GM12872 (cell line): ENCODE measurements at regions not wholly inside any gene's neighbourhood (a gene's known extent, or its start where the extent isn't known, plus 50 kb on each side); places are given as distances from the start of the nearest gene placed in this dataset.

Experiments
- CTCF ChIP-seq: IDR thresholded peaks from 3 replicates; pipeline ENCODE4 v1.5.1; 2011; ENCODE audit warnings: low read depth, mild to moderate bottlenecking, low read length, moderate library complexity; ENCODE audit not compliant: insufficient read depth

- TF ChIP-seq CTCF, result no peak
Observed at GRCh38 chr11:88015170-88015569, 160.1 kb downstream of the RAB38 start.

- no peak for TF ChIP-seq CTCF
Observed at GRCh38 chr11:88013508-88014065, 161.7 kb downstream of the RAB38 start.

GRCh38 chr11:88012456-88012855 is 162.8 kb downstream of the RAB38 start:
- TF ChIP-seq CTCF, result no peak

GRCh38 chr11:87976009-87976408 is 199.2 kb downstream of the RAB38 start:
- TF ChIP-seq CTCF, result no peak

GRCh38 chr11:87974797-87975196 is 200.4 kb downstream of the RAB38 start:
- no peak for TF ChIP-seq CTCF

GRCh38 chr11:87972133-87972532 is 203.1 kb downstream of the RAB38 start:
- TF ChIP-seq CTCF, result no peak

- no peak for TF ChIP-seq CTCF
Observed at GRCh38 chr11:87971354-87971753, 203.9 kb downstream of the RAB38 start.
